ENCODE measurements at regions not wholly inside any gene's neighbourhood (a gene's known extent, or its start where the extent isn't known, plus 50 kb on each side); places are given as distances from the start of the nearest gene placed in this dataset.
"Not testable (repeated sequence)": the region's sequence is repeated elsewhere in the genome, so short reads cannot be mapped to it uniquely, and the experiment has no call there.

- peak overlapping the region; percentile 35 for H3K27ac ChIP-seq
- DNase-seq (ENCODE audit: low read depth, low spot score): peak; percentile 57
Measured at GRCh38 chr5:127206320-127207113, 84.1 kb upstream of the MEGF10 start.

GRCh38 chr5:127210042-127210441, 80.6 kb upstream of the MEGF10 start:
- no peak overlapping the region for H3K27ac ChIP-seq
- DNase-seq (ENCODE audit: low read depth, low spot score): no peak

- H3K27ac ChIP-seq: no peak overlapping the region
- DNase-seq (ENCODE audit: low read depth, low spot score): no peak
Measured at GRCh38 chr5:127213231-127213630, 77.4 kb upstream of the MEGF10 start.

- no peak overlapping the region for H3K27ac ChIP-seq
- no peak for DNase-seq (ENCODE audit: low read depth, low spot score)
Measured at GRCh38 chr5:127216143-127216542, 74.5 kb upstream of the MEGF10 start.

GRCh38 chr5:127216898-127217675, 73.5 kb upstream of the MEGF10 start:
- no peak overlapping the region for H3K27ac ChIP-seq
- DNase-seq (ENCODE audit: low read depth, low spot score): no peak

GRCh38 chr5:127221936-127222335, 68.7 kb upstream of the MEGF10 start:
- not testable (repeated sequence) for H3K27ac ChIP-seq

GRCh38 chr5:127222571-127223156, 67.9 kb upstream of the MEGF10 start:
- DNase-seq (ENCODE audit: low read depth, low spot score); H3K27ac ChIP-seq: not testable (repeated sequence)

More at GRCh38 chr5:127221936-127222335, 68.7 kb upstream of the MEGF10 start:
- not testable (repeated sequence) for DNase-seq (ENCODE audit: low read depth, low spot score)

GRCh38 chr5:127223256-127223974, 67.2 kb upstream of the MEGF10 start:
- no peak overlapping the region for H3K27ac ChIP-seq
- DNase-seq (ENCODE audit: low read depth, low spot score): no peak

- no peak for DNase-seq (ENCODE audit: low read depth, low spot score)
Measured at GRCh38 chr5:127227881-127228280, 62.7 kb upstream of the MEGF10 start.

GRCh38 chr5:127228540-127229184, 61.9 kb upstream of the MEGF10 start:
- DNase-seq (ENCODE audit: low read depth, low spot score): no peak
- H3K27ac ChIP-seq: peak overlapping the region; percentile 55

More at GRCh38 chr5:127227881-127228280, 62.7 kb upstream of the MEGF10 start:
- H3K27ac ChIP-seq: no peak overlapping the region

- peak overlapping the region; percentile 55 for H3K27ac ChIP-seq
- no peak for DNase-seq (ENCODE audit: low read depth, low spot score)
Measured at GRCh38 chr5:127229185-127229889, 61.3 kb upstream of the MEGF10 start.

GRCh38 chr5:127231118-127231517, 59.5 kb upstream of the MEGF10 start:
- DNase-seq (ENCODE audit: low read depth, low spot score): no peak
- no peak overlapping the region for H3K27ac ChIP-seq

GRCh38 chr5:127233590-127233989, 57.0 kb upstream of the MEGF10 start:
- DNase-seq (ENCODE audit: low read depth, low spot score): no peak
- no peak overlapping the region for H3K27ac ChIP-seq

GRCh38 chr5:127235136-127235535, 55.5 kb upstream of the MEGF10 start:
- no peak overlapping the region for H3K27ac ChIP-seq
- no peak for DNase-seq (ENCODE audit: low read depth, low spot score)

- DNase-seq (ENCODE audit: low read depth, low spot score): no peak
- H3K27ac ChIP-seq: no peak overlapping the region
Measured at GRCh38 chr5:127236254-127236653, 54.3 kb upstream of the MEGF10 start.

Data from epithelial cell of prostate (primary cell).